ENCODE measurements at regions not wholly inside any gene's neighbourhood (a gene's known extent, or its start where the extent isn't known, plus 50 kb on each side); places are given as distances from the start of the nearest gene placed in this dataset.
"Not testable (repeated sequence)": the region's sequence is repeated elsewhere in the genome, so short reads cannot be mapped to it uniquely, and the experiment has no call there.

- H3K9me3 ChIP-seq (replicated peaks in 1 of 3); intact Hi-C loops (cut with DNase I); H3K36me3 ChIP-seq (replicated peaks in 1 of 2); DNase-seq; H3K4me1 ChIP-seq (replicated peaks in 1 of 2); H3K4me3 ChIP-seq; H3K27ac ChIP-seq; H3K27me3 ChIP-seq: not testable (repeated sequence)
- 89 to 97% methylated on average over 2 to 3 of the region's 10 CpGs; no CpG with 5 or more reads in 2 of the 4 donors for WGBS, 4 donors
Observed at GRCh38 chr1:121001090-121001726, 111.6 kb downstream of the PPIAL4A start.

GRCh38 chr1:121003230-121003629 lies 113.7 kb downstream of the PPIAL4A start:
- H3K27ac ChIP-seq; intact Hi-C loops (cut with DNase I); H3K27me3 ChIP-seq; H3K4me1 ChIP-seq (replicated peaks in 1 of 2); H3K36me3 ChIP-seq (replicated peaks in 1 of 2); DNase-seq; H3K4me3 ChIP-seq; H3K9me3 ChIP-seq (replicated peaks in 1 of 3): not testable (repeated sequence)
- WGBS, 4 donors: 43% methylated on average over 1 of the region's 3 CpGs; no CpG with 5 or more reads in 3 of the 4 donors

- intact Hi-C loops (cut with DNase I); H3K4me3 ChIP-seq; H3K36me3 ChIP-seq (replicated peaks in 1 of 2); DNase-seq; H3K27me3 ChIP-seq; H3K4me1 ChIP-seq (replicated peaks in 1 of 2); H3K27ac ChIP-seq; H3K9me3 ChIP-seq (replicated peaks in 1 of 3): not testable (repeated sequence)
- WGBS, 4 donors: 23 to 40% (median 27%) methylated on average over 8 to 21 of the region's 21 CpGs
Observed at GRCh38 chr1:121006826-121007225, 117.3 kb downstream of the PPIAL4A start.

GRCh38 chr1:121007755-121008154 lies 118.2 kb downstream of the PPIAL4A start:
- H3K27ac ChIP-seq; H3K9me3 ChIP-seq (replicated peaks in 1 of 3); DNase-seq; H3K4me1 ChIP-seq (replicated peaks in 1 of 2); intact Hi-C loops (cut with DNase I); H3K36me3 ChIP-seq (replicated peaks in 1 of 2); H3K27me3 ChIP-seq: not testable (repeated sequence)
- 37 to 59% (median 52%) methylated on average over 7 of the region's 10 CpGs for WGBS, 4 donors
- peak overlapping the region in 1 of 4 donors; percentile 26 for H3K4me3 ChIP-seq

GRCh38 chr1:121008512-121009215 lies 119.1 kb downstream of the PPIAL4A start:
- 7 to 12% (median 10%) methylated on average over 15 to 43 of the region's 46 CpGs for WGBS, 4 donors
- H3K4me1 ChIP-seq (replicated peaks in 1 of 2); H3K27ac ChIP-seq; H3K27me3 ChIP-seq; H3K9me3 ChIP-seq (replicated peaks in 1 of 3); H3K36me3 ChIP-seq (replicated peaks in 1 of 2); DNase-seq; intact Hi-C loops (cut with DNase I): not testable (repeated sequence)
- H3K4me3 ChIP-seq: peak overlapping the region in 1 of 4 donors; percentile 26

- intact Hi-C loops (cut with DNase I): not testable (repeated sequence)
- 9 to 18% (median 9%) methylated on average over 4 to 50 of the region's 59 CpGs; no CpG with 5 or more reads in 1 of the 4 donors for WGBS, 4 donors
- peak overlapping the region in 1 of 4 donors; percentile 26 for H3K4me3 ChIP-seq
Observed at GRCh38 chr1:121009216-121010057, 119.9 kb downstream of the PPIAL4A start.

GRCh38 chr1:121010141-121010540 lies 120.6 kb downstream of the PPIAL4A start:
- H3K4me3 ChIP-seq; H3K27ac ChIP-seq; H3K27me3 ChIP-seq; H3K9me3 ChIP-seq (replicated peaks in 1 of 3); DNase-seq; intact Hi-C loops (cut with DNase I); H3K36me3 ChIP-seq (replicated peaks in 1 of 2); H3K4me1 ChIP-seq (replicated peaks in 1 of 2): not testable (repeated sequence)
- 31 to 33% methylated on average over 5 to 6 of the region's 22 CpGs; no CpG with 5 or more reads in 2 of the 4 donors for WGBS, 4 donors

More at GRCh38 chr1:121009216-121010057, 119.9 kb downstream of the PPIAL4A start:
- DNase-seq; H3K9me3 ChIP-seq (replicated peaks in 1 of 3); H3K27me3 ChIP-seq; H3K4me1 ChIP-seq (replicated peaks in 1 of 2); H3K27ac ChIP-seq; H3K36me3 ChIP-seq (replicated peaks in 1 of 2): not testable (repeated sequence)

- DNase-seq; H3K9me3 ChIP-seq (replicated peaks in 1 of 3); H3K4me3 ChIP-seq; H3K27ac ChIP-seq; H3K4me1 ChIP-seq (replicated peaks in 1 of 2); intact Hi-C loops (cut with DNase I); H3K36me3 ChIP-seq (replicated peaks in 1 of 2); H3K27me3 ChIP-seq: not testable (repeated sequence)
- WGBS, 4 donors: 57 to 75% (median 67%) methylated on average over 1 of the region's 1 CpG
Observed at GRCh38 chr1:121013181-121013580, 123.6 kb downstream of the PPIAL4A start.

- H3K4me3 ChIP-seq: not testable (repeated sequence)
Observed at GRCh38 chr1:121016182-121017028, 126.8 kb downstream of the PPIAL4A start.

More at GRCh38 chr1:121016182-121017028, 126.8 kb downstream of the PPIAL4A start:
- intact Hi-C loops (cut with DNase I); H3K27ac ChIP-seq; H3K4me1 ChIP-seq (replicated peaks in 1 of 2); H3K36me3 ChIP-seq (replicated peaks in 1 of 2); H3K9me3 ChIP-seq (replicated peaks in 1 of 3); H3K27me3 ChIP-seq: not testable (repeated sequence)
- peak; percentile 13 to 56 (median 39) for DNase-seq
- 14 to 31% (median 27%) methylated on average over 10 to 19 of the region's 32 CpGs for WGBS, 4 donors
